DOHH2 (cell line): ENCODE measurements at regions not wholly inside any gene's neighbourhood (a gene's known extent, or its start where the extent isn't known, plus 50 kb on each side); places are given as distances from the start of the nearest gene placed in this dataset.

Experiments used
- H3F3A ChIP-seq: fragments of 200-600 bp; sonication (generic), shearing (Covaris generic); 2 replicates; pipeline ENCODE4 v1.6.0; 2016; ENCODE audit warnings: antibody characterized with exemption, mild to moderate bottlenecking; ENCODE audit not compliant: control insufficient read depth, insufficient read depth
- H3K27ac ChIP-seq: fragments of 200-600 bp; sonication (generic); 2 replicates; pipeline ENCODE4 v1.5.1; 2014; ENCODE audit warnings: low read depth, mild to moderate bottlenecking, low read length, moderate library complexity
- H3K27me3 ChIP-seq: fragments of 200-600 bp; sonication (generic); 2 replicates; pipeline ENCODE4 v1.6.1; 2014; ENCODE audit warnings: mild to moderate bottlenecking, low read length, mixed read lengths; ENCODE audit not compliant: control insufficient read depth
- H3K36me3 ChIP-seq: fragments of 200-600 bp; sonication (generic); 2 replicates; pipeline ENCODE4 v1.6.1; 2014; ENCODE audit warnings: mild to moderate bottlenecking, low read length, moderate library complexity, mixed read lengths; ENCODE audit not compliant: control insufficient read depth
- H3K4me1 ChIP-seq: fragments of 200-600 bp; sonication (generic); 2 replicates; pipeline ENCODE4 v1.6.1; 2014; ENCODE audit warnings: mild to moderate bottlenecking, low read length, mixed read lengths; ENCODE audit not compliant: control insufficient read depth
- H3K4me2 ChIP-seq: fragments of 200-600 bp; sonication (generic); 2 replicates; pipeline ENCODE4 v1.6.0; 2014; ENCODE audit warnings: mild to moderate bottlenecking, low read length, moderate library complexity
- H3K4me3 ChIP-seq: fragments of 200-600 bp; sonication (generic); 2 replicates; pipeline ENCODE4 v1.5.1; 2014; ENCODE audit warnings: mild to moderate bottlenecking, low read length, mixed read lengths
- H3K79me2 ChIP-seq: fragments of 200-600 bp; sonication (generic); 2 replicates; pipeline ENCODE4 v1.6.1; 2014; ENCODE audit warnings: mild to moderate bottlenecking, low read length, mixed read lengths; ENCODE audit not compliant: control insufficient read depth
- H3K9me2 ChIP-seq: fragments of 200-600 bp; sonication (generic); replicated peaks from 2 replicates; pipeline ENCODE4 v1.6.1; 2014; ENCODE audit warnings: mild to moderate bottlenecking, low read length, mixed read lengths; ENCODE audit not compliant: control insufficient read depth
- H3K9me3 ChIP-seq: fragments of 200-600 bp; sonication (generic); 2 replicates; pipeline ENCODE4 v1.6.1; 2014; ENCODE audit warnings: antibody characterized with exemption, low read length, mixed read lengths; ENCODE audit not compliant: control insufficient read depth, insufficient read depth
- H4K20me1 ChIP-seq: fragments of 200-600 bp; sonication (generic); 2 replicates; pipeline ENCODE4 v1.6.0; 2014; ENCODE audit warnings: low read depth, mild to moderate bottlenecking, antibody characterized with exemption, low read length, moderate library complexity; ENCODE audit not compliant: control insufficient read depth, insufficient read depth
- CTCF ChIP-seq: fragments of 200-600 bp; sonication (generic); IDR thresholded peaks from one replicate; pipeline ENCODE4 v1.5.1; 2014; ENCODE audit warnings: antibody characterized with exemption, mild to moderate bottlenecking, low read depth, low read length; ENCODE audit not compliant: poor library complexity, severe bottlenecking
- EZH2phosphoT487 ChIP-seq: fragments of 200-600 bp; sonication (generic); IDR thresholded peaks from 2 replicates; pipeline ENCODE4 v1.6.1; 2017; ENCODE audit warnings: borderline replicate concordance, mild to moderate bottlenecking, antibody characterized with exemption, low read length, moderate library complexity, mixed read lengths

- H3K79me2 ChIP-seq: no peaks in the 10 kb centered on the region
- TF ChIP-seq CTCF (no peak), EZH2phosphoT487 (no peak)
- no peaks in the 10 kb centered on the region; the same call in 1 of the 2 replicates for H3K9me2 ChIP-seq
- no peak overlapping the region for H3K4me3 ChIP-seq
- H3K27ac ChIP-seq: no peak overlapping the region
- H3K27me3 ChIP-seq: 0 out of 2 replicates have a peak, but pooled peaks cover 5% of the 10 kb centered on the region
- H3F3A ChIP-seq: no peaks in the 10 kb centered on the region
- H4K20me1 ChIP-seq: no peaks in the 10 kb centered on the region
- no peak overlapping the region for H3K4me2 ChIP-seq
- H3K9me3 ChIP-seq: no peaks in the 10 kb centered on the region
- H3K4me1 ChIP-seq: no peaks in the 10 kb centered on the region
- H3K36me3 ChIP-seq: no peaks in the 10 kb centered on the region
Measured at GRCh38 chr17:65442250-65442649, 119.2 kb downstream of the AXIN2 start.

DNA sequence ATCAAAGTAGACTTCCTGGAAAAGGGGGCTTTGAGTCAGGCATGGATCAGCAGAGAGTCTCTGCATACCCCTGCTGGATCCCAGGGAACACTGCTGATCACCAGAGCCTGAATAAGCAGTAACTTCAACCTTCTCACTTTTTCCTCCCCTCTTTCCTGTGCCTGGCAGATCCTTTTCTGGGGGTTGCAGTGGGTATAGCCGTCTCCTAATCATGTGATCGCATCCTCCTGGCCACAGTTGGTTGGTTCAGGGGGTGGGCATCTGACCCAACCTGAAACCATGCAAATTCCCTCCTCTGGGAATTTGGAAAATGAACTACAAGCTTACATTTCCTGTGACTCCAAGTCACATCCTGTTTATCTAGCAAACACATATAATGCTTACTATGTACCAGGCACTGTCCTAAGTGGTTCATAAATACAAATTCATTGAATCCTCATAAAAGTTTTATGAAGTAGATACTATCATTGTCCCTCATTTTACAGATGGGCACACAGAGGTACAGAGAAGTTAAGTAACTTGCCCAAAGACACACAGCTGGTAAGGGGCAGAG is 120.3 kb downstream of the AXIN2 start:
- no peaks in the 10 kb centered on the region for H3K79me2 ChIP-seq
- H3F3A ChIP-seq: no peaks in the 10 kb centered on the region
- no peak overlapping the region for H3K4me2 ChIP-seq
- 0 out of 2 replicates have a peak, but pooled peaks cover 2% of the 10 kb centered on the region for H3K27me3 ChIP-seq
- H3K9me2 ChIP-seq: no peaks in the 10 kb centered on the region; the same call in 1 of the 2 replicates
- no peak for TF ChIP-seq EZH2phosphoT487
- no peak for TF ChIP-seq CTCF
- no peaks in the 10 kb centered on the region for H3K9me3 ChIP-seq
- H4K20me1 ChIP-seq: no peaks in the 10 kb centered on the region
- no peak overlapping the region for H3K4me3 ChIP-seq
- no peak overlapping the region for H3K27ac ChIP-seq
- no peaks in the 10 kb centered on the region for H3K4me1 ChIP-seq
- H3K36me3 ChIP-seq: no peaks in the 10 kb centered on the region

- Histone ChIP-seq H3F3A (no peaks in the 10 kb centered on the region), H4K20me1 (no peaks in the 10 kb centered on the region), H3K9me2 (no peaks in the 10 kb centered on the region), H3K4me3 (no peak overlapping the region), H3K79me2 (no peaks in the 10 kb centered on the region), H3K9me3 (no peaks in the 10 kb centered on the region), H3K36me3 (no peaks in the 10 kb centered on the region), H3K4me2 (no peak overlapping the region), H3K27me3 (0 out of 2 replicates have a peak, but pooled peaks cover 3% of the 10 kb centered on the region), H3K4me1 (no peaks in the 10 kb centered on the region), H3K27ac (no peak overlapping the region)
- TF ChIP-seq EZH2phosphoT487 (no peak), CTCF (no peak)
Measured at GRCh38 chr17:65438708-65439294, 122.6 kb downstream of the AXIN2 start.
